ENCODE measurements at regions not wholly inside any gene's neighbourhood (a gene's known extent, or its start where the extent isn't known, plus 50 kb on each side); places are given as distances from the start of the nearest gene placed in this dataset.

DNA sequence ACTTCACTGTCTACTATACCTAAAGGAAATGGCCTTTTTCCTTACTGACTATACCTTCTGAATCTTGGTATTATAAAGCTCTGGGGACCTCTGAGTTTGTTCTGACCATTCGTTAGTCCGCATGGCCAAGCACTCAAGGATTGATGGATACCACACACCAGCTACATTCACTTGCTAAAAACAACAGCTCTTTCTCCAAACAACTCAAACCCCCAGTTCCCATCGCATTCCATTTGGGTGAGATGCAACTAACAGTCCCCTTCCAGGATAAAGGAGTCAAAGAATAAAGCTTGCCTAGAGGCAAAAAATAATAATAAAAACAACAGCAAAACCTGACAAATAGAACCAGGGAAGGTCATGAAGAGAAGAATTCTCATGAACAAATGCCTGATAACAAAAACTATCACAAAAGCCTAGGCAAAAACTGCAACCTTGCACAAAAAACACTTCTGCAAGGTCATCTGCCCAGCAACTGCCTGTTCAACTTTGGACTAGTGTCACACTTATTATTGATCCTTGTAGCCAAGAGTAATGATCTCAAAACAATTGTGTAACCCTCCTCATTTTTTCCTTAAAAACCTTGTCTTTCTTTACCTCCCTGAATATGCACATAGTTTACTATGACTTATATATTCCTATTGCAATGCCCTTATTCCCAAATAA, 139.0 kb upstream of the GUCY1A2 start:
- TF ChIP-seq, protein P1, sequence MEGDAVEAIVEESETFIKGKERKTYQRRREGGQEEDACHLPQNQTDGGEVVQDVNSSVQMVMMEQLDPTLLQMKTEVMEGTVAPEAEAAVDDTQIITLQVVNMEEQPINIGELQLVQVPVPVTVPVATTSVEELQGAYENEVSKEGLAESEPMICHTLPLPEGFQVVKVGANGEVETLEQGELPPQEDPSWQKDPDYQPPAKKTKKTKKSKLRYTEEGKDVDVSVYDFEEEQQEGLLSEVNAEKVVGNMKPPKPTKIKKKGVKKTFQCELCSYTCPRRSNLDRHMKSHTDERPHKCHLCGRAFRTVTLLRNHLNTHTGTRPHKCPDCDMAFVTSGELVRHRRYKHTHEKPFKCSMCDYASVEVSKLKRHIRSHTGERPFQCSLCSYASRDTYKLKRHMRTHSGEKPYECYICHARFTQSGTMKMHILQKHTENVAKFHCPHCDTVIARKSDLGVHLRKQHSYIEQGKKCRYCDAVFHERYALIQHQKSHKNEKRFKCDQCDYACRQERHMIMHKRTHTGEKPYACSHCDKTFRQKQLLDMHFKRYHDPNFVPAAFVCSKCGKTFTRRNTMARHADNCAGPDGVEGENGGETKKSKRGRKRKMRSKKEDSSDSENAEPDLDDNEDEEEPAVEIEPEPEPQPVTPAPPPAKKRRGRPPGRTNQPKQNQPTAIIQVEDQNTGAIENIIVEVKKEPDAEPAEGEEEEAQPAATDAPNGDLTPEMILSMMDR (conservative IDR thresholded peaks at IDR 0.05; ENCODE audit: low read length): no peak
- no peak for TF ChIP-seq EZH2phosphoT487 (IDR thresholded peaks at IDR 0.05; ENCODE audit: borderline replicate concordance, low read depth, low read length)
